ENCODE measurements at regions not wholly inside any gene's neighbourhood (a gene's known extent, or its start where the extent isn't known, plus 50 kb on each side); places are given as distances from the start of the nearest gene placed in this dataset.
"Not testable (repeated sequence)": the region's sequence is repeated elsewhere in the genome, so short reads cannot be mapped to it uniquely, and the experiment has no call there.

GRCh38 chr7:98763441-98763840 is 106.4 kb downstream of the TMEM130 start:
- DNase-seq (ENCODE audit: low spot score) = no peak
- TF ChIP-seq CTCF (IDR thresholded peaks at IDR 0.05) = no peak
- no peak for ATAC-seq (ENCODE audit: low FRiP score)

GRCh38 chr7:98764946-98765345 is 104.9 kb downstream of the TMEM130 start:
- TF ChIP-seq CTCF (IDR thresholded peaks at IDR 0.05) = no peak
- DNase-seq (ENCODE audit: low spot score) = no peak
- ATAC-seq (ENCODE audit: low FRiP score) = no peak

GRCh38 chr7:98770085-98770484 is 99.7 kb downstream of the TMEM130 start:
- not testable (repeated sequence) for DNase-seq (ENCODE audit: low spot score); ATAC-seq (ENCODE audit: low FRiP score)

GRCh38 chr7:98771519-98771918 is 98.3 kb downstream of the TMEM130 start:
- ATAC-seq (ENCODE audit: low FRiP score) (no peak), DNase-seq (ENCODE audit: low spot score) (no peak)
- TF ChIP-seq CTCF (IDR thresholded peaks at IDR 0.05) = no peak

- no peak for TF ChIP-seq CTCF (IDR thresholded peaks at IDR 0.05)
- DNase-seq (ENCODE audit: low spot score) (no peak), ATAC-seq (ENCODE audit: low FRiP score) (no peak)
Measured at GRCh38 chr7:98771941-98772603, 97.7 kb downstream of the TMEM130 start.

GRCh38 chr7:98774884-98775283 is 94.9 kb downstream of the TMEM130 start:
- no peak for ATAC-seq (ENCODE audit: low FRiP score)
- no peak for DNase-seq (ENCODE audit: low spot score)
- no peak for TF ChIP-seq CTCF (IDR thresholded peaks at IDR 0.05)

- TF ChIP-seq CTCF (IDR thresholded peaks at IDR 0.05) = no peak
- ATAC-seq (ENCODE audit: low FRiP score) (no peak), DNase-seq (ENCODE audit: low spot score) (no peak)
Measured at GRCh38 chr7:98777051-98777450, 92.8 kb downstream of the TMEM130 start.
